HG03439 (cell line): ENCODE measurements at regions not wholly inside any gene's neighbourhood (a gene's known extent, or its start where the extent isn't known, plus 50 kb on each side); places are given as distances from the start of the nearest gene placed in this dataset.

Source experiments
- ATAC-seq: cut with Tn5 transposase; IDR thresholded peaks from one replicate; pipeline ENCODE4 v1.9.1; 2021; ENCODE audit warnings: mild to moderate bottlenecking, moderate library complexity; ENCODE audit not compliant: unreplicated experiment

DNA sequence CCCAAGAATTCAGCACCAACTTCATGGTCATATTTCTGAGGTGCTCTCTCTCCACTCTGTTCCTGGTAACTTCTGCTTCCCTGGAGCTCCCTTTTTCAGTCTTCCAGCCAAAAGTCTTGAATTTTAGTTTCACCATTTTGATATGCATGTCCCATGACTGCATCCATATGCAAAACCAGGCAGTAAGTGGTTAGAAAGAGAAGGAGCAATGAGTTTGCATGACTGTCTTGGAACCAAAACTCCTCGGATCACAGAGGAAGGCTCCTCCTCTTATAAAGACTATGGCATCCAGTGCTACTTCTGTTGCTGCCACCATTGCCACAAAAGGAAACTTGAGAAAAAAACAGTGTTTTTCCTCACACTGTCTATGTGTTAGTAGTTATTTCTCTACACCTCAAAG lies 269.1 kb upstream of the GLI3 start:
- ATAC-seq = no peak

DNA sequence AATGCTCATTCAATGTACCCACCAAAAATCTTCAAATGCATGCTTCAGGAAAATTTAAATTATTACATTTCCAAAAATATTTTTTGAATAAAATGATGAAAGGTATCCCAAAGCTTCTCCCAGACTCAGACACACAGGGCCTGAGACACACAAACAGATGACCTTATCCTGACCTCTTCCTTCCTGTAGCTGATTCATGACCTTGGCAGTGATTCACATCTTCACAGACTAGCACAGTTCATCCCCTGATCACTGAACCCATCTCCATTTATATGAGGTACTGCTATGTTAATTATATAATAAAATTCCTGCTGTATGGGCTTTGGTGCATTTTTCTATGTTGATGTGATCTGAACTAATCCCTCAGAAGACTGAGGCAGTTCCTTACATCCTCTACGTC lies 265.0 kb upstream of the GLI3 start:
- ATAC-seq = no peak

DNA sequence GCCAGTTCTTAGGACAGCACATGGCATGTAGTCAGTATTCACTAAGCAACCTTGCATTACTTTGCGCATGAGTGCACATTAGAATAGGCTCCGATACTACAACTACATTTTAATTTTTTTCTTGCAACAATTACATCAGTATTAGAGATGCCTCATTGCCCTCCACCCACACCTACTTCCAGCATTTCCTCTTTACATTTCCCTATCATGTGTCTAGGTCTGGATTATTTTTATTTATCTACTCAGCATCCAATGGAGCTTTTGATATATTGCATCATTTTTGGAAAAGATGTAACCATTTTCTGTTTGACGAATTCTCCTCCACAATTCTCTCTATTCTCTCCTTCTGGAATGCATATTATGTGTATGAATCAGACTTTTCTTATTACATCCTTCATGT lies 258.2 kb upstream of the GLI3 start:
- ATAC-seq = no peak

DNA sequence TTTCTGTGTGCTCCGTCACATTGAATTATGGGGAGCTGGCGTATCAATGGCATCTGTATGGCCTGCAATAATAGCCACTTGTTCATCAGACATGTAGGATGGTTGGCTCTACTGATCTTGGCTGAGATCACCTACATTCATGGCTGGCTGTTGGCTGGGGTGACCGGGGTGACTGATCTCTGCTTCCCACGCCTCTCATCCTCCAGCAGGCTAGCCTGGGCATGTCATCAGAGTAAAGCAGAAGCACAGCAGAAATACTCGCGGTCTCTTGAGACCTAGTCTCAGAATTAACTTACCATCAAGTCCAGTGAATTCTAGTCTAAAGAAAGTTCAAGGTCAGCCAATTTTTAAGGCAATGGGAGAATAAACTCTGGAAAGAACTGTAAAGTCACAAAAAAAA lies 257.7 kb upstream of the GLI3 start:
- ATAC-seq = no peak

DNA sequence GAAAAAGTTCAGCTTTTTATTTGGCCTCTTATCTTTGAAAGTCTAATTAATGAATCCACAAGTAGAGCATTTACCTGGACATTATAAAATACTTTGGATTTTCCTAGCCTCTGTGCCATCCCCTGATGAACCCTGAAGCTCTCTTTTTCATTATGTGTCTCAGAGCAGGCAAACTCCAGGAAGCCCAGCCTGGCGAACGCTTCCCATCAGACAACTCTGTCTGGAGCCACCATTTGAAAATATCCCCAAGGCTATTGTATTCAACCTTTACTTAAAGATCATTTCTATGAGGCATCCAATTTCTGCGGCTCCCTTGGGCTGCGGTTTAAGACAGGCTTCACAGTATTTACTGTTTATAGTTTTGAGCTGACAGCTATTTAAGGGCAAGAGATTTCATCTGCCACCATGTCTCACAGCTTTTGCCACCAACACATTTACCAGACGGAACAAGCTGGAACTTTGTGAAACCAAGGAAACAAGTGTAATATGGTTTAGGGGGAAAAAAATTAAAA lies 257.2 kb upstream of the GLI3 start:
- ATAC-seq = no peak

DNA sequence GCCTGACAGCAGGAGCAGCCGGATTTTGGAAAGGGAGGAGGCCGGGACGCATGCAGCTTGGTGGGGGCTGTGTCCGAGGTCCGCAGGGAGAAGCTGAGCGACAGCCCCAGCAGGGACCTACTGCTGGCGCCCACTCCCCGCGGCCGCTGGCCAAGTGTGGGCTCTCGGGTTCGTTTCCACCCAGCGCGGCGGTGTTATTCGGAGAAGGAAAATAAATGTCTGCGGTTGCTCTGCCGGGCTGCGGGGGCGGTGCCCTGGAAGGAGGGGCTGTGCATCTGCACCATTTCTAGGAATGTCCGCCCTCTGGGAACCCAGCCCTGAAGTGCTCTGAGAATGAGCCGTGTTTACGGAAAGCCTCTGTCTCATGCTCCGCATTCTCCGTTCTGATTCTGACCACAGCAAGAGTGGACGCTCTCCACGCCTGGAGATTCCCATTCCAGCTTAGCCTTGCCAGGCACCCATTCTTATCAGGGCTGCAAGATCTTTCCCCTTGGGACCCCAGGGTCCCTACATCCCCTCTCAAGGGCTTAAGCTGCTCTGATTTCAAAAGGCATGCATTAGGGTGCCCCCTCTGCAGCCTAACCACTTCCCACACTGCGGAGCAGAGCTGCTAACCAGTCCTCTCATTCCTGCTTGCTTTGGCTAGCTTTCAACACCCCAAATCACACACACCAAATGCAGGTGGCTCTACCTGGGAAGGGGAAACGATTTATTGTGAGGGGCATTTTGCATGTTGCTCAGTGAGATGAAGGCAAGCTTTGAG lies 256.6 kb upstream of the GLI3 start:
- ATAC-seq = no peak

DNA sequence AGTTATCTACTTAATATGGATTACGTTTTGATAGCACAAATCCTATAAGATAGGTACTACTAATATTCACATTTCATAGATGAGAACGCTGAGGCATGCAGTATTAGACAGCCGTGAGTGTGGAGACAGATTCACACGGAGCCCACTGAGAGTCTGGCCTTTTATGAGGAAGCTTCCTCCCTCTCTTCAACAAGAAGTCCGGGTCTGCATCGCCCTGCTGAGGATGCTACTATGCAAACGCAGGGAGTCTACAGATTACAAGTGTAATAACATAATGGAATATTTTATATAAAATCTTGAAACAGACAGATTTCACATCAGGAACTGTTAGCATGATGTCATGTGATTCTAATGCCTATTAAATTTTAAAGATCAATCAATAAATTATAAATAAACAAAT lies 255.9 kb upstream of the GLI3 start:
- no peak for ATAC-seq

DNA sequence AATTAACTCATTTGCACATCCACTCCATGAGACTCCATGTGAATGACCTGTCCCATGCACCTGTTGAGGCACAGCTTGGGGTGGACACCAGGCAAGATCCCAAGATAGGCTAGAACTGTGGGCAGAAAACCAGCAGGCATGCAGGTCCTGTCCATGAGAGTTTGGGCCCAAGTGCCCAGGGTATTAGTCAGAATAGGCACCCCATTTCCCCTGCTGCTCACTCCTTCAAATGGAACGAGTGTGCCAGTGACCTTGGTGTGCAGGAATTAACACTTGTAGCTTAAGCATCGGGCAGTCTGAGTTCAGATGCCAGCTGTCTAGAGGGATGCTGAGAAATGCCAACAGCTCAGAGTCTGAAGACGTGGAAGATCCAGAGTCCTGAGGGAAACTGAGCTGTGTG lies 254.1 kb upstream of the GLI3 start:
- ATAC-seq = no peak

DNA sequence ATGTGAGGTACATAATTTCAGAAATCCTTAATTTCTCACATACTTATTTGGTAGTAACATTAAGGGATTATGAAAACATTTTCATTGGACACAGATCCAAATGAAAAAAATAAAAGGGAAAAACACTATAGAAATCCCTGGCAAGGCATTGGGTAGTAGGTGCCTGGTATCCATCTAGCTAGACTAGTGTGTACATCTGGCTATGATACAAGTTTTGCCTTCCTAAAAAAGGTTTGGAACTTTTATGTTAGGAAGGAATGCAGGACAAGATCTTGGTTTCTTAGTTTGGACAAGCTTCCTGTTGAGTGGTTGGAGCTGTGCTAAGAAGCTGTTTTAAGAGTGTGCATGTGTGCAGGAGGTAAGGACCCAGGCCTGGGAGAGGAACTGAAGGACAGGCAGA lies 252.3 kb upstream of the GLI3 start:
- no peak for ATAC-seq

DNA sequence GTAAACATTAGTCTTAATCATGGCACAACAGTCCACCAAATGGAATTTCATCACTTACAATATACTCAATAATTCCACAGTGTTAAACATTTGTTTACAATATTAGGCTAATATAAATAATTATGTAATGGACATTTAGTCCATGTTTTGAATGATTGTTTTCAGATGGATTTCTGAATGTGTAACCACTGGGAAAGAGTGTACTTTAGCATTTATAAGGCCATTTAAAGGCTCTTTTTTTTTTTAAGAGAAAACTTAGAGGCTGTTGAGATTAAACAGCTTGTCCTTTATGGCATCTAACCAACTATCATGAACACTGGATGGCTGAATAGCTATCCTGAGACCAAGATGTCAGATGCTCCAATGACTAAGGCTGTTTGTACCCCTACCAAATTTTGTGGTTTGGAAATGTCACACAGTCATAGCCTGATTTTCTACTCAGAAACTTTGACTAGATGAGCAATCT lies 248.3 kb upstream of the GLI3 start:
- no peak for ATAC-seq

DNA sequence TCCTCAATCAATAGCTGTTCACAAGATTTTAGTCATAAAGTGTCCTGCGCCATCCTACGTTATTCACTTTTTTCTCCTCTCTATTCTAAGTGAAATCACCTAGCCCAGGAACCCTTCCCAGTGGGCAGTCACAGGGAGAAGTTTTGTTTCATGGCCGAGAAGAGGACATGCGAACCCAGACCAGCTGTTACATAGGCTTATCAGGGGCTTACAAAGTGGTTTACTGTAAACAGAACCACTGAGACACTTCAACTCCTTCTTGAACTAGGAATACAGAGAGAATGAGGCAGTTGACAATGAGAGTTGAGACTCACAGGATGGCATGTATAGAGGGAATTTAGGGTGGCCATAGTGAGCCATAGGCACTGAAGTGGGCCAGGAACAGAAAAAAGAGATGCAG lies 246.9 kb upstream of the GLI3 start:
- ATAC-seq = no peak

DNA sequence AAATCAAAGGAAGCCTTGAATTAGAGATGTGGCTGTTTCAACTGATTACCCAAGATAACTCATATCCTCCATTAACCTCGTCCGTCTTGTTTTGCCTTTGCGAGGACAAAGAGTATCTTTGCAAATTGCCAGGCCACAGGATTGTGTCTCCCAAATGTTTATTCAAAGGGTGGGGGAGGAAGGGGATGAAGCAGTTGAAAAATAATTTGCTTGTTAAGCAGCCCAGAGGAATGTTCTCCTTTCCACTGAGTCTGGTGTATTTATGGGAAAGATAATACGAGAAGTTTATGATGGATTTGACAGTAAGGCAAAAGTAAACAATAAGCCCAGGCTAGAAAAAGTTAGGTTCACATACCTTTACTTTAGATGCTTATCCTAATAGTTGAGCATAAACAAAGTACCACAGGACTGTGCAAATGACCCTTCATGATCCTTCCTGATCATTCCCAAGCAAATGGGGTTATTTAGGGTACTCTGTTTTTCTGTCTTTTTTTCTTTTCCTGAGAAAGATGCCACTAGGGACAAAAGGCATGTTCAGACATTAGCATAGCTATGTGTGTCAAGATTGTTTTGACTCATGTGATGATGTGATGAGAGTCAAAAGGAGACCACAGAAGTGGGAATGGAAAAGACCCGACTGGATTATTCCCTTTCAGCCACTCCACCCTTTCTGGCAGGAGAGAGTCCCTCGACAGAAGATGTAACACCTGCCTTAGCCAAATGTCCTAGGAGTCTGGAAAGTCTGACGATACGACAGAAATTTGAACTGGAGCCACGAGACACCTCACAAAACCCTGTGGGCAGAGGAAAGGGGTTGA lies 243.0 kb upstream of the GLI3 start:
- no peak for ATAC-seq

DNA sequence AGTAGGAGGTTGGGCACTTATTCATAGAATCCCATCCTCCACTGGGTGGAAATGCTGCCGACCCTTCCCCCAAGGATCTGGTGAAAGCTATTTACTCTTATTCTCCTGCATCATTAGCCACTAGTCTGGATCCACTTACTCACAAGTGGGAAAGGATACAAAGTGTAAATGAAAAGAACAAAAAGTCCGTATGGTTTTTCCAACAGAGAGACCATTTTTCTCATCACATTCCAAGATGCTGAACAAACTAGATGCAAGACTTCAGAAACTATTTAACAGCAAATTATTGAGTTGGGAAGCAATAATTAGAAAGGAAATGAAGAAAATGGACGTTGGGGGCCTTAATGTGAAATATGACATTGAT lies 242.4 kb upstream of the GLI3 start:
- no peak for ATAC-seq

DNA sequence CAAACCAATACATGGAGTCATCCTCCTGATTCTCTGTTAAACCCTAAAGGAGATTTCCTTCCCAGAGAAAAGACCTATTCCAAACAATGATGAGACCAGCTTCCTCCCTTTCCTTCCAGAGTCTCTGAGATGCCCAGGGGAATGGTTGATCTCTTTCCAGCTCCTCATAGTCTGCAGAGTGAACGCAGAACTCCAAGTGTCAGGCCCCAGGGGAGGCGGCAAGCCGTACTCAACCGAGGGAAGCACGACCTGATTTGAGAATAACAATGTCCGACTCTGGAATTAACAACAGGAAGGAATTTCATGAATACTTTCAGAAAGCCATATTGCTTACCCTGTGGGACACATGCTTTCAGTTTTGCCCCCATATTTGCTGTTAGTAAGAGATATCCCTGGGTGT lies 241.7 kb upstream of the GLI3 start:
- no peak for ATAC-seq

DNA sequence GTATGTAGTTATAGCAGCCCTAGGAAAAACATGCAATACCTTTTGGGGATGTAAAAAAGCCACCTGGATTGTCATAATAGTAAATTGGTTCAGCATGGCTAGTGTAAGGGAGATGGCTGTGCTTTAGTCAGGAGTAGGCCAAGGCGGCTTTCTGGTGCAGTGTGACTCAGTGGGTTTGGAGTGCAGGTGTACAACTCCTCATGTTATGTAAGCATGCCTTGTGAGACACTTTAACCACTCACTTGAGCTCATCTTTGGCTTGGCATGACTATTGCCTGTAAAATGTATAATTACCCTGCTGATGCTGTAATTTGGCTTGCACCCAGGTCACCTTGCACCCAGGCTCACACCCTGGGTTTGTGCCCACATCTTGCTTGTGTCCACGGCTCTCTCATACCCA lies 239.2 kb upstream of the GLI3 start:
- ATAC-seq = no peak

DNA sequence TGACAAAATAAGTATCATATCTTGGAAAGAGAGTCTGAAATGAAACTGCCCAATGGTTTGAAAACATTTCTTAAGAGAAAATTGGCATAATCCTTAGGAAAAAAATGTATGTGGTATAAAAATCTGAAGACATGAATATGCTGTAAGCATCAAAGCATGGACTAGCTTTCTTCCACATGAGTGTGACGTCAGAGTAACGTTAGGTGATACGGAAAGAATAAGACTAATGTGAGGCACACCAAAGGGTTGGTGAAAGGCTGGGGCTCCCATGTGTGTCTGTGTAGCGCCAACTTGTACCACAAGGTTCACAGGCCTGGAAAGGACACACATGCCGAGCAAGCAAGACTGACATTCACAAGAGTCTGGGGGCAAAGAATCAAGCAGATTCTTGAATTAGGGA lies 238.1 kb upstream of the GLI3 start:
- no peak for ATAC-seq

DNA sequence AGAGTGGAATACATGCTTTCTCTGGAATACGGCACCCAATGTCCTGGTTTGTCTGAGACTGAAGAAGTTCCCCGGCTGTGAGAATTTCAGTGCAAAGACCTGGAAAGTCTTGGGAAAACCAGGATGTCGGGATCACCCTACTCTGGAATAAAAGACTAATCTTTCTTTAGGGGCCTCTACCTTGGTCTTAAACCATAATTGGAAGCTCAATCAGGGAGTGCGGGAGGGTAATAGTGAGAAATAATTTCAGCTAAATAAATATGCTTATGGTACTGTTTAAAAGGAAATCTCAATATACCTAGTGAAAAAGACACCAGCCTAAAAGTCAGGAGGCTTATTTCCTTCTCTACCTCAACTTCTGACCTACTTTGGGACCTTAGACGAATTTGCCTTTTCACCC lies 236.1 kb upstream of the GLI3 start:
- ATAC-seq = no peak

DNA sequence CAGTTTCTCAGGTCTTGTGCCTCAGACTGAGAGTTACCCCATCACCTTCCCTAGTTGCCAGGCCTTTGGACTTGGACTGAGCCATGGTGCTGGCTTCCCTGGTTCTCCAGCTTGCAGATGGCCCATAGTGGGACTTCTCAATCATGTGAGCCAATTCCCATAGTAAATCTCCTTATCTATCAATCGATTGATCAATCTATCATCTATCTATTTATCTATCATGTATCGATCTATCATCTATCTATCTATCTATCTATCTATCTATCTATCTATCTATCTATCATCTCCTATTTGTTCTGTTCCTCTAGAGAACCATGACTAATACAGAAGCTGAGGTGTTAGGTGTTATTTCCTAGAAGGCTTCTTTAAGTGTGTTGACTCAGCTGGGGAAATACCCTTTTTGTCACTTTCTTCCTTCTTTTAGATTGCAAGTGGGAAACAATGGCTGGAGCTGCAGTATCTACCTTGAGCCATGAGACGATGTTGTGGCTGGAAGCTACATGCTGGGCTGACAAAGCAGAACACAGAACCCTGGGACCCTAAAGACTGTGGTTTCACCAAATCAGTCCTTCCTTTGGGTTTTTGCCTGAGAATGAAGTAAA lies 234.7 kb upstream of the GLI3 start:
- peak; percentile 69 for ATAC-seq

DNA sequence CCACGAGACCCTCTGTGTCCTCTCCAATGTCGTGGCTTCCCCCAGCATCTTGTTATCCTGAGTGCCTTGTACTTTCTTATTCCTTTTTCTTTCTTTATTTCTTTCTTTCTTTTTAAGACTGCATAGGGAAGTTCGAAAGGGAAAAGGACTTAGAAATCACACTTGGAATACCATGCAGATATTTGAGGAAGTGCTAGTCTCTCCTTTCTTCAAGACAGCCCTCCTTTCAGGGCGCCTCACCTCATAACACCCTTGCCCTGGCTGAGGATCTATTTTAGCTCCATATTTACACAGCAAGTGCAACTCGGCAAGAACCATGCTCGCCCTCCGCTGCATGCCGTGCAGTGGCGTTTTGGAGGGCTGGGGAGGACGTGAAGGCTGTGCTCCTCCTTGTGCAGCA lies 232.3 kb upstream of the GLI3 start:
- ATAC-seq = no peak

DNA sequence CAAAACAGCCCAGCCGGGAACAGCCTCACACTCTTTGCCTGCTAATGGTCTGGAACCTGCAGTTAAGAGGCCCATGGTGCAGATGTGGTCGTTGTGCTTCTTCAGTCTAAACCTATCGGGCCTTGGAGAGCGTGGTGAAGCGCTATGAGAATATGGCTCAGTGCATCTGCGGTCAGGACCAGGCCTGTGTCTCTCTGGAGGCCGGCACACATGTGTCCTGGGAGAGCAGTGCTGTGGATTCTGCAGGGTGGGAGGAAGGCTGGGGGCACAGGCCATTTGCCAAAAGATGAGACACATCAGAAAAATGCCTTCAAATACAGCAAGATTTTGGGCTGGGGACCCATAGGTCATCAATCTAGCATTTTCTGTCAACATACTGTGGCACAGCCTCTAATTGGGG lies 231.5 kb upstream of the GLI3 start:
- no peak for ATAC-seq

DNA sequence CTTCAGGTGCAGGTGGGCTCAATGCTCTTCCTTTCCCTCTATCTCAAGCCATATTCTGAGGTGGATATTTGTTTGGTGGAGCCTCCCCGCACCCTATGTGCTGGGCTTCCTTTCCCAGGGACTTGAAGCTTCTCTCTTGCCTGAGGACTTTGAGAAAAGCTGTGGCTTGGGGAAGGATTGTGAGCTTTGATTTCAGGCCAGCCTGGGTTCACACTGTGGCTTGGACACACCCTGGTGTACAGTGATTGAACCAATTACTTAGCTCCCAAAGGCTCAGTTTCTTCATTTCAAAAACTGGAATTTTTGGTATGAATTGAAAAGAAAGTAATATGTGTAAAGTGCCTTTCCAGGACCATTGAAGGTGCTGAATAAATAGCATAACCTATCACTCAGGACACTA lies 224.5 kb upstream of the GLI3 start:
- no peak for ATAC-seq

DNA sequence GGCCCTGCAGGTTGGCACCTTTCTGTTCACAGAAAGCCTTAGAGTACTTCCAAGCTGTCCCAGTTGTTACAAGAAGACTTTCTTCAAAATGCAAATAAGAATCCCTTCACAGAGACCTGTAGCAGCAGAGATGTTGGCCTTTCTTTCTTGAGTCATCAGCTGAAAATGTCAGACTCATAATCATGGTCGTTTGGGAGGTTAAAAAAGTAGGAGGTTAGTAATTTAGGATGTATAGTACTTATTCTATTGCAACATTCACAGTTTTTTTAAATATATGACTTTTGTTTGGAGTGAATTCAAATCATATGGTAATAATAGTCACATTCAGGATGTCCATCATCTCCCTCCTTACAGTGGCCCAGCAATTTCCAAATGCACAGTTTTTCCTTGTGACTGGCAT lies 223.9 kb upstream of the GLI3 start:
- ATAC-seq = no peak
